ENCODE measurements at regions not wholly inside any gene's neighbourhood (a gene's known extent, or its start where the extent isn't known, plus 50 kb on each side); places are given as distances from the start of the nearest gene placed in this dataset.

GRCh38 chr7:115363916-115364315, 442.0 kb downstream of the MDFIC start:
- TF ChIP-seq EZH2phosphoT487 (IDR thresholded peaks at IDR 0.05; ENCODE audit: insufficient read depth, low read depth) (no peak), EZH2 (IDR thresholded peaks at IDR 0.05; ENCODE audit: insufficient read depth, poor library complexity, severe bottlenecking) (no peak)

All from GM23248 (cell line).